ENCODE measurements at regions not wholly inside any gene's neighbourhood (a gene's known extent, or its start where the extent isn't known, plus 50 kb on each side); places are given as distances from the start of the nearest gene placed in this dataset.
"Not testable (repeated sequence)": the region's sequence is repeated elsewhere in the genome, so short reads cannot be mapped to it uniquely, and the experiment has no call there.

DNA sequence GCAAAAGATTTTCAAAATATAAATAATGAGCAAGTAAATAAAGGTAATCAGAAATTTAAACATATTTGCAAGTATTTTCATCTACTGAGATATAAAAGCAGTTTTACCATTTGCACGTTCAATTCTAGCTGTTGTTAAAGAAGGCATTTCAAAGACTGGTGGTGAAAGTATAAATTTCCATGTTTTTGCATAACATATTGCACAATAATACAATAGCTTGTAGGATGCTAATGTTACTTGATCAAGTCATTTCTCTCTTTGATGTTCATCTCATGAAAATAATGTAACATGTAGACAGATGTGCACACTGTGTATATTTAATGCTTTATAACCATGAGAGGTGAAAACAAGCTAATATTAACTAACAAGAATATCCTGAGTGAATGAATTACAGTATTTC is 651.9 kb downstream of the CDH9 start:
- DNase-seq, result no peak

DNA sequence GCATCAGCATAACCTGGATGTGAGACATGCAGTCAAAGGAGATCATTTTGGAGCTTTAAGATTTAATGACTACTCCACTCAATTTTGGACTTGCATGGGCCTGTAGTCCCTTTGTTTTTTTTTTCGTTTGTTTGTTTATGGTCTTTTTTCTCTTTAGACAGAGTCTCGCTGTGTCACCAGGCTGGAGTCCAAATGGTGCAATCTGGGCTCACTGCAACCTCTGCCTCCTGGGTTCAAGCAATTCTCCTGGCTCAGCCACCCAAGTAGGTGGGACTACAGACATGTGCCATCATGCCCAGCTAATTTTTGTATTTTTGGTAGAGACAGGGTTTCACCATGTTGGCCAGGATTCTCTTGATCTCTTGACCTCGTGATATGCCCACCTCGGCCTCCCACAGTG is 673.8 kb downstream of the CDH9 start:
- DNase-seq, result not testable (repeated sequence)

DNA sequence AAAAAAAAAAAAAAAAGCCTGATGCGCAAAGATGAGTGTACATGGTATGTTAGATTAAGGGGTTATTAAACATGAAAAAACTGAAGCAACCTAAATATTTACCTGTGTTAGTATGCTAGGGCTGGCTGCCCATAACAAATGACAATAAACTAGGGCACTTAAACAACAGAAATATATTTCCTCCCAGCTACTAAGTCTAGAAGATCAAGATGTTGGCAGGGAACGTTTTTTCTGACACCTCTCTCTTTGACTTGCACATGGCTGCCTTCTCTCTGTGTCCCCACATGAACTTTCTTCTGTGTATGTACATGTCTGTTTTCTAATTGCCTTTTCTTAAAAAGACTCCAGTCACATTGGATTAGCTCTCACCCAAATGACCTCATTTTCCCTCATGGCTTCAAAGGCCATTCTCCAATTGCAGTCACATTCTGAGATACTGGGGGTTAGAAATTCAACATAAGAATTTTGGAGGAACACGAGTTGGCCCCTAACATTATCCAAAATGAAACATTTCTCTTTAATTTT is 694.5 kb downstream of the CDH9 start:
- no peak for DNase-seq

DNA sequence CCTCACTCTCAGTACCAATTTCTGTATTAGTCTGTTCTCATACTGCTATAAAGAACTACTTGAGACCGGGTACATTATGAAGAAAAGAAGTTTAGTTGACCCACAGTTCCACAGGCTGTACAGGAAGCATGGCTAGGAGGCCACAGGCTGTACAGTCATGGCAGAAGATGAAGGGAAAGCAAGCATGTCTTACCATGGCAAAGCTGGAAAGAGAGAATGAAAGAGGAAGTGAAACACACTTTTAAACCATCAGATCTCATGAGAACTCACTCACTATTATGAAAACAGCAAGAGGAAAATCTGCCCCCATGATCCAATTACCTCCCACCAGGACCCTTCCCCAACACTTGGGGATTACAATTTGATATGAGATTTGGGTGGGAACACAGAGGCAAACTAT is 698.8 kb downstream of the CDH9 start:
- no peak for DNase-seq

DNA sequence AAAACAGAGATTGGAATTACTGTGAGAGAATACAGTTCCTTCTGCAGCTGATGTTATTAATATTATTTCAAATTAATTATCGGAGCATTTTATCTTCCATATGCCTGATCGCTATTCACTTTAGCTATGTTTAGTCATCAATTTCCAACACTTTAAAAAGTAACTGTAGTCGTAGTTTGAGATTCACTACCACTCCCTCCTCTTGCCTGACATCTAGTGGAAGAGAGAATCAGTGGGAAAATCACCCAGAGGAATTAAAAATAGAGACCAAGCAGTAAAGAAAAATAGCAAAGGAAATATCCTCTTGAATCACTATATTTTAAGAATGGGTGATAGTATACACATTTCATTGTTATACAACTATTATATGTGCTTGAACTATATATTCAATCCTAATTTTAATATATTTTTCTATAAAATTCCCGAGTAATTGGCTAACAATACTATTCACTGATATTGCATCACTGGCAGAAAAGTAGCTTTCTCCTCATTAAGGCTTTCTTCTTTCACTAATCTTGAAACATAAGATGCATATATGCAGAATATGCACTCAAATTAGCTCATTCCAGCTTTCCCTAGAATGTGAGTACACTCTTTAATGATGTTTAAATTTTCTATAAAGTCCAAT is 708.7 kb downstream of the CDH9 start:
- DNase-seq, result no peak

DNA sequence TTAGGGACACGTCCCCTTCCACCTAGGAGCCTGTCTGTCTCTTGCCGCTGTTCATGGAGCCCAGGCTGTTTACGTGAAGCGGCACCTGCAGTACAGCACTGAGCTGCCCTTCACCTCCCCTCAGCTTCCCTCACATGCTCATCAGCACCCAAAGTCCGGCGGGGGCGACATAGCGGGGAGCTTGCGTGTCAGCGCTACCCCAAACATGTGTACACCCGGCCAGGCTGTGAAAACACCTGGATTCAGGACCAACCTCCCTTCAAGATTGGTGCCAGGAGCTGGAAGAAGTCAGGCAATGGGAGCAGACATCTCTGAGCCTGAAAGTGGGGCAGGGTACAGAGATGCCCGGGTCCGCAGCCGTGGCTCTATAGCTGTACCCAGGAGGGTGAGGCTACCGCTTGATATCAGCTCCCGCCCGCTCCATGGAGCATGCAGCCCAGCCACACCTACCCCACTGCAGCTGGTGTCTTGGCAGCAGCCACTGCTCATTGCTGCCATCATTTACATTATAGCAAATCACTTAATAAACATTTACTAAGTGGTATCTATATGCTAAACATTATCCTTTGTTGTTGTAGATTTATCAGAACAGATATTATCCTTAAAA is 712.1 kb downstream of the CDH9 start:
- no peak for DNase-seq

DNA sequence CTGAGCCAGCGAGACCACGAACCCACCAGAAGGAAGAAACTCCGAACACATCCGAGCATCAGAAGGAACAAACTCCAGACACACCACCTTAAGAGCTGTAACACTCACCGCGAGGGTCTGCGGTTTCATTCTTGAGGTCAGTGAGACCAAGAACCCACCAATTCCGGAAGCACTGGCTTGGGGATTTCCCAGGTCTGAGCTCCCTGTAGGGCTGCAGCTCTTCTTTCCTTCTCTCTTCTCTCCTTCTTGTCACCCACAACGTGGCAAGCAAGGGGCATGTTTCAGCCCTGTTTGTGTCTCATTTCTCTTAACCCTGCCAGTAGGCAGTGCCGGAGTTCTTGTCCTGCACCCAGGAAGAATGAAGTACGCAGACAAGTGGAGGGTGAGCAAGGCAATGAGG is 713.0 kb downstream of the CDH9 start:
- not testable (repeated sequence) for DNase-seq

DNA sequence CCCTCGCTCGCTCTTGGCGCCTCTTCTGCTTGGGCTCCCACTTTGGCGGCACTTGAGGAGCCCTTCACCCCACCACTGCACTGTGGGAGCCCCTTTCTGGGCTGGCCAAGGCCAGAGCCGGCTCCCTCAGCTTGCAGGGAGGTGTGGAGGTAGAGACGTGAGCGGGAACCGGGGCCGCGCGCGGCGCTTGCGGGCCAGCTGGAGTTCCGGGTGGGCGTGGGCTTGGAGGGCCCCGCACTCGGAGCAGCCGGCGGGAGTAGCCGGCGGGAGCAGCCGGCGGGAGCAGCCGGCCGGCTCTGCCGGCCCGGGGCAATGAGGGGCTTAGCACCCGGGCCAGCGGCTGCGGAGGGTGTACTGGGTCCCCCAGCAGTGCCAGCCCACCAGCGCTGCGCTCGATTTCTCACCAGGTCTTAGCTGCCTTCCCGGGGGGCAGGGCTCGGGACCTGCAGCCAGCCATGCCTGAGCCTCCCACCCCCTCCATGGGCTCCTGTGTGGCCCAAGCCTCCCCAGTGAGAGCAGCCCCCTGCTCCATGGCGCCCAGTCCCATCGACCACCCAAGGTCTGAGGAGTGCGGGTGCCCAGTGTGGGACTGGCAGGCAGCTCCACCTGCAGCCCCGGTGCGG is 714.0 kb downstream of the CDH9 start:
- not testable (repeated sequence) for DNase-seq

DNA sequence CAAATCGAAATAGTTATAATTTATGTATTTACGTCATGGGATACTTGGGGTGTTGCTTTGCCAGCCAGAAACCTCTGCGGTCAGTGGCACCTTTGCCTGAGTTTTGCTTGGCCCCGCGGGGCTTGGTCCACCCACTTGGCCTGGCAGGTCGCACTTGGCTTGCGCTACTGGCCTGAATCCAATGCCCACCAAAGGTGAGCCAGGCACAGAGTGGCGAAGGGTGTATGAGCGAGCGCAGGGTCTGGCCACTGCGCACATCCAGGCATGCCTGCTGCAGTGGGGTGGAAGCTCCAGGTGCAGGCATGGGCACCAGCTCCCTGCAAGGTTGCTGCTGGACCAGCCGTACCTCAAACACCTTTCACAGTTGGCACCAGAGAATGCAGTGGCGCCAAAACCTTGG is 714.6 kb downstream of the CDH9 start:
- no peak for DNase-seq

DNA sequence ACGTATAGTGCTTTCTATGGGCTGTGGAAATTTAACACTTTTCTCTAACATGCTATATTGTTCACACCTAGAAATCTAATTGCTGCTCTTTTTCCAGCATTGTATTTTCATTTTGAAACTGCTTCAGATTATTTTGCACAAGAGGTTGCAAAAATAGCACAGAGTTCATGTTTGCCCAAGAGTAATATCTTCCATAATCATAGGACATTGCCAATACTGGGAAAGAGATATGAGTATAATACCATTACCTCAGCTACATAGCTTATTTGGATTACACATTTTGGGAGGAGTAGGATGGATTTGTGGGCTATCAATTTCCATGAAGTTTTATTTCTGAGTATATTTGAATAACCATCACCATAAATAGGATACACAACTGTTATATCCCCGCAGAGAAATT is 717.1 kb downstream of the CDH9 start:
- no peak for DNase-seq

DNA sequence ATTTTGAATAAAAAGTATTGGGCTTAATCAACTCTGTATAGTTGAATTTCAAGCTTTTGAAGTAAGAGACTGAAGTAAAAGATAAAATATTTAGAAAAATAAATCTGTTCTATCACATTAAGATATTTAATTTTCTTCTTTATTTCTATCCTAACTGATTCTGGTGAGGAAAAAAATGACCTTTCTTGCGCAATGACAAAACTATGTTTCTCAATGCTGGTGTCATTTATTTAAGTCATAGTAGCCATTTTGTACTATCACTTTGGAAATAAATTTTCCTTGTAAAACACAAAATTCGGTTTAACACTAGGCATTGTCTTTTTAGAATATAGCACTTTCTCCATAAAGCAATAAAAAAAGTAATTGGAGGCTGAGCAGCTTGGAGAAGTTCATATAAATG is 728.0 kb downstream of the CDH9 start:
- DNase-seq, result no peak

DNA sequence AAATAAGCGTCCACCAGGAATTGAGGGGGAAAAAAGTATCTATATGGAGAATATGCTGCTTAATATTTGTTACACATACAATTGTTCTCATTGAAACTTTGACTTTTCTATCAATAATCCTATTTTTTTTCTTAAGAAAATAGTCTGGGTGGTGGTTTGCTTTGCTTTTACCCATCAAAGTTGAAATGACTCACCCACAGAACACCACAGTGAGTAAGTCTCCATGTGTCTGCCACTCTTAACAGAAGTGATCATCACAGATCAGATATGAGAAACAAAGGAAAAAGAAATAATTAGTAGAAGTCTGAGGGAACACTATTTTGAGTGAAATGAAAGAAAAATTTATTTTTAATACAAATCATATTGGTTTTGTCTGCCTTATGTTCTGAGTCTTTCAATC is 742.8 kb downstream of the CDH9 start:
- no peak for DNase-seq

DNA sequence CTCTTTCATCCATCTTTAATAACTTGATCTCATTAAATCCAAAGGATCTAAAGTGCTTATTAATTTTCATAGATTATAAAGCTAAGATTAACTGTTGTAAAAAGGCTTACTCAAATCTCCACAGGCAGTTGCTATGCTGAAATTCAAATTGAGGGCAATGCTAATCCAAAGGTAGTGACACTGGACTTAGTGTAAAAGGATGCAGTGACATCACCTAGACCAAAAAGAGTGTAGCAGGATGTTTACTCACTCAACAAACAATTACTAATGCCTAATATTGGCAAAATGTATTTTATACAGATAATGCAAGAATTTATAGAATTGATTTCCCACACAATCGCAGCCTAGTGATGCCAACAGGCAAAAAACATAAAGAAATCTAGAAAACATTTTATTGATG is 756.2 kb downstream of the CDH9 start:
- DNase-seq, result no peak

DNA sequence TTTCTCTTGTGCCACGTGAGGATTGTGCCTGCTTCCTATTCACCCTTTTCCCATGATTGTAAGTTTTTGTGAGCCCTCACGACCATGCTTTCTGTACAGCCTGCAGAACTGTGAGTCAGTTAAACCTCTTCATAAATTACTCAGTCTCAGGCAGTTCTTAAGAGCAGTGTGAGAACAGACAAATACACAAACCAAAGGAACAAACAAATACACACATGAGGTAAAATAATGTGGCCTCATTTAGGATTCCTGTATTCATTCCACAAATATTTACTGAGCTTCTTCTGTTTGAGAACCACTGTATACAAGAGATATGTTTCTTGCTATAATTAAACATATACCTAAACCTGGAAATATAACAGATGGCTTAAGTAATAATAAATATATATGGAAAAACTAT is 760.3 kb downstream of the CDH9 start:
- no peak for DNase-seq

DNA sequence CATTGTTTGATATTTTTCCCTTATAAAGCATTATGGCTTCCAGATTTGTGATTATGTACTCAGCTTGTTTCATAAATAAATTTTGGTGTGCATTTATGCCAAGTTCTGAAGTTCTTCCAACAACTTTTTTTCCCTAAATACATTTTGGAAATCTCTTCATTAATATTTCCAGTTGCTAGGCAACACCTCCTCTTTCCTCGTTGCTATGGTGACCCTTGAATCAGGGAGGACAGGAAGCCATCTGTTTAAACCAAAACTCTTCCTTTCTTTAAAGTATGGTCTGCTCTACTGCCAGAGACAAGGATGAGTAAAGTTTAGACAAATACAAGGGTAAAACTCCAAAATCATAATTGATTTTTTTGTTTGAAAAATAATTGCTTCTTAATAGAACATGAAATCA is 779.3 kb downstream of the CDH9 start:
- no peak for DNase-seq

DNA sequence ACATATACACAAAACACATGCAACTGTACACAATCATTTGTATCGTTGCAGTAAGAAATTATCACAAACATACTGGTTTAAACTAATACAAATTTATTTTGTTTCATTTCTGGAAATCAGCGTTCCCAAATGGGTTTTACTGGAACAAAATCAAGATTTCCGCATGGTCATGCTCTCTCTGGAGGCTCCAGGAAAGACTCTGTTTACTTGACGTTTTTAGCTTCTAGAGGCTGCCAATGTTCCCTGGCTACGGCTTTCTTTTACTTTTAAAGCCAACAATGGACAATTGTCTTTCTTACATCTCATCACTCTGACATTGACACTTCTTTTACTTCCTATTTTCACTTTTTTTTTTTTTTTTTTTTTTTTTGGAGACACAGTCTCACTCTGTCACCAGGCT is 793.1 kb downstream of the CDH9 start:
- DNase-seq, result no peak

DNA sequence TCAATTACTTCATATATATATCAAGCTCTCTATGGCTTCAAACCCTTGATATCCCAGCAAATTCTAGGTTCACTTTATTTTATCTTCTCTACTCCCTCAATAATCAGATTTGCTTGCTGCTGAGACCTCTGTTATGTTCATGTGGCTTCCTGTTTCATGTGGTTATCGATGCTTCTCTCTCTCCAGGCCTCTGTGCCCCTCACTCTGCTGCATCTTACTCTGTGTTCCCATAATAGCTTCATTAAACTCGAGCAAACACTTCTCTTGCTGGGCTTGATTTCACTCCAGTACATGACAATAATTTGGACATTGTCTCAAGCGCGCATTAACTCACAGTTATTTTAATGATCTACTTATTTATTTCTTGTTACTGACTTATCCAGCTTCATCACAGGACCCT is 798.8 kb downstream of the CDH9 start:
- DNase-seq, result no peak

DNA sequence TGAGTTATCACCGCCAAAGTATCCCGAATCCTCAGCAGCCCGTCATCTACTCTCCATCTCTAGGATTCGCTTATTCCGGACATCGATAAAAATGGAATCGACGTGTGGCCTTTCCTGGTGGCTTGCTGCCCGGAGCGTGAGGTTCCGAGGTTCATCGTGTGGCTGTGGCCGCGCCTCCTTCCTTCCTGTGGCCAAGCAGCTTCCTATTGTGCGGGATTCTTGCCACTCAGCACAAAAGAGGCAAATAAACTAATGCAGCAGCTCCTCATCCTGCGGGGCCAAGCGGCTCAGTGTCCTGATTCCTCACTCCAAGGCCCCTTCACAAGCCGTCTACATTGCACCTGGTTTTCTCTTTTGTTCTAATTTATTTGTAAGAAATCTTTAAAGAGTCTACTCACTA is 800.9 kb downstream of the CDH9 start:
- DNase-seq, result no peak

DNA sequence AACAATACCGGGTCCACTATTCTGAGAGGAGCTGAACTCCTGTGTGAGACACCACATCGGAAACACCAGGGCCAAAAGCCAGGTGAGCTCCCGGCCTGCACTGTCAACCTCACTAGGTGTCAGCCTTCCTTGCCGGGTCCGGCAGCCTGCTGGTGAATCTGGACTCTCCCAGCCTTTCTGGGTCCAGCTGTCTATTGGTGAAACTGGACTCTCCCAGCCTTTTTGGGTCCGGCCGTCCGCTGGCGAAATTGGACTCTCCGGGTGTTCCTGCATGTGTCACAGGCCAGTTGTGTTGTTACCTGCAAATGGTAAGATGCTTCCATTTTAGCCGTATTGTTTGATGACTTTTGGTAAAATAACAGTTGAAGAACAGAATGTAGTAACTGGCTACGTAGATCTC is 801.5 kb downstream of the CDH9 start:
- DNase-seq, result peak; percentile 15

DNA sequence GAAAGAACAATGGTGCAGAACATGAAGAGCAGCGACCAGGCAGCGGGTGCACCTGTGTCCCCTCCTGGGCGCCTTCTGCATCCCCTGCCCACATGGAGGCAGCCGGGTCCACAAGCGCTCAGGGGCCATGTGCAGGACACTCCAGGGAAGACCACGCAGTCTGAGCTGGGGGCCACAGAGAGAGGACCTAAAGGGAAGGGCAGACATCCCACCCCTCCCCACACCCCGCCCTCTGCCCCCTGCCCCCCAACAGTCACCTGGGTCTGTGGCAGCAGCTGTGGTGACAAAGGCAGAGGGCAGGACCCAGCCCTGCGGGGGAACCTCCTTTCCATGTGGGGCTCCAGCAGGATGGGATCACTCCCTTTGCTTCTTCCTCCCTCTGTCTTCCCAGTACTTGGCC is 805.7 kb downstream of the CDH9 start:
- no peak for DNase-seq

DNA sequence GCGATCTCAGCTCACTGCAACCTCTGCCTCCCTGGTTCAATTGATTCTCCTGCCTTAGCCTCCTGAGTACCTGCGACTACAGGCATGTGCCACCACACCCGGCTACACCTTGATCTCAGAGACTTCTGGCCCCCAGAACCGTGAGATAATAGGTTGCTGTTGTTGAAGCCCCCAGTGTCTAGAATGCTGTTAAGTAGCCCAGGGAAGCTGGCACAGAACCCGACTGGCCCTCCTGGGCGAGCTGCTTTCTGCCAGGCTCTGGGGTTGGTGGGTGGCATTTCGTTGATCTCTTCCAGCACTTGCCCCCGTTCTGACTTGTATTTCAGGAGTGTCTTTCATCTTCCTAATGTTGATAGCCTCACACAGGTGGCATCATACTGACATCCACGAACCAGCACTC is 807.1 kb downstream of the CDH9 start:
- DNase-seq, result no peak

DNA sequence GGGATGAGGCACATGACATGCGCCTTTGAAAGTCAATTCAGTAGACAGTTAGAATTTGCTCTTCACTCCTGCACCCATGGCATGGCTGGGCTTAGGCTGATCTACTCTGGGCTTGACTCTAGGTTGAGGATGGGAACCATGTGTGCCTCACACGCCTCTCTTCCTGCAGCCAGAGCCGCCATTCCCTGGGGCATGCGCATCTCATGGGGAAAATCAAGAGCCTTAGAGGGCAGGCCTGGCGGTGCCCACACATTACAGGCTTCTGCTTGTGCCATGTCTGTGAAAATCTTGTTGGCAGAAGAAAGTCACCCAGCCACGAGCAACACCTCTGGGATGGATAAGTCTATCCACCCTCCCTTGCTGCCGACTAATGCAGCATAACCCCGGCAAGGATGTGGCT is 808.5 kb downstream of the CDH9 start:
- no peak for DNase-seq

DNA sequence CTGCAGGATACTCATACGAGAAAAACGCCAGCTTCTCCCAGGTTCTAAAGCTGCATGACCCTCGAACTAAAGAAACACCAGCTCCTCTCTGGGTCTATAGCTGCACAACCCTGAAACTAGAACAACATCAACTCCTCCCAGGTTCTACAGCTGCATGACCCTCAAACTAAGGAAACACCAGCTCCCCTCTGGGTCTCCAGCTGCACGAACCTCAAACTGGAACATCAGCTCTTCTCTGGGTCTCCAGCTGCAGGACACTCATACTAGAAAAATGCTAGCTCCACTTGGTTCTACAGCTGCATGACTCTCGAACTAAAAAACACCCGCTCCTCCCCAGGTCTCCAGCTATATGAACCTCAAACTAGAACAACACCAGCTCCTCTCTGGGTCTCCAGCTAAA is 811.1 kb downstream of the CDH9 start:
- DNase-seq, result no peak

DNA sequence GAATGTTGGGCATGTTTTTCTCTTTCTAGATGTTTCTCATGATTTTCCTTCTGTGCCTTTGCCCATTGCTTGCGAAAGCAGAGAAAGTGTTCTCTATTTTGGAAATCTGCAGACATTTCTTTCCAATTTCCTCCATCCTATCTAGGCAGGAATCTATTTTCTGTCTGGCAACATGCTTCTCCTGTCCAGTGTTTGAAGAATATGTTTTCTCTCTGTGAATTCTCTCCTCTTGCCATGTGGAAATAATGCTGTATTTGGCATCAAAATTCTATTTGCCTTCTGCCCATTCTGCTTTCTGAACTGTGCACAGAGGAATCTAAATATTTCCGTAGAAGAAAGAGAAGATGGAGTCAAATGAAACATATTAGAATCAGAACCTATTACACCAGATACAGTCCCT is 833.3 kb downstream of the CDH9 start:
- no peak for DNase-seq

DNA sequence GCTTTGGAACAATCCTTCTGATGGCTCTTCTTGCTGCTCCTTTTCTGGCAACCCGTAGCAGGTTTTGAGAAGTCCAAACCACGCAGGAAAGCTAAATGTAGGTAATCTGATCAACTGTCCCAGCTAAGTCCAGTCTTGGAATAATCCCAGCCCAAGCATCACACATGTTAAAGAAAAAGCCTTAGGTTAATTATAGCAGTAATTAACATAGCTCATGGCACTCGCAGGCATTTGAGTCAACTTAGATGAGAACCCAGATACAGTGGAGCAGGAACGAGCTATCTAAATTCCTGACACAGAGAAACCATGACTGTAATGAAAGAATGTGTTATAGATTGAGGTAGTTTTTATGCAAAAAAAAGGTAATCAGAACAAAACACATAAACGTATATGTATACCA is 844.8 kb downstream of the CDH9 start:
- DNase-seq, result no peak
